NCI-H2107 treated with DMSO at 0.1 percent for 48 hours (cell line): ENCODE measurements at regions not wholly inside any gene's neighbourhood (a gene's known extent, or its start where the extent isn't known, plus 50 kb on each side); places are given as distances from the start of the nearest gene placed in this dataset.
"Not testable (repeated sequence)": the region's sequence is repeated elsewhere in the genome, so short reads cannot be mapped to it uniquely, and the experiment has no call there.

Experiments
- DNase-seq: peaks from one replicate; lab custom pipeline; 2025; ENCODE audit not compliant: unreplicated experiment; lab: John Stamatoyannopoulos, UW

DNA sequence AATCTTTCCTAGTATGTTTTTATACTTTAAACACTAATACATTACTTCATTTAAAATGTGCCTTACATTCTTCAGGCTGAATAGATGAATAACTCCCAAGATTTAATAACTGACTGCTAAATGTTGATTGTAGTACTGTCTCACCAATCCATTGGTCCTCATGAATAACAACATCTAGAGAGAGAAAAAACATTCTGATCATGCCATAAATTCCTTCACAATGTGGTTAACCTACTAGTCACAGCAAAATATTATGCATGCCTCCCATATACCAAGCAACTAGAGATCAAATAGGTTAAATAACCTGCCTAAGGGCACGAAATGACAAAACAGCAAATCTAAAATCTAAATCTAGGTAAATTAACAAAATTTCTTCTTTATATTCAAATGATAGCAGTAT is 66.2 kb downstream of the SYT15 start:
- not testable (repeated sequence) for DNase-seq

DNA sequence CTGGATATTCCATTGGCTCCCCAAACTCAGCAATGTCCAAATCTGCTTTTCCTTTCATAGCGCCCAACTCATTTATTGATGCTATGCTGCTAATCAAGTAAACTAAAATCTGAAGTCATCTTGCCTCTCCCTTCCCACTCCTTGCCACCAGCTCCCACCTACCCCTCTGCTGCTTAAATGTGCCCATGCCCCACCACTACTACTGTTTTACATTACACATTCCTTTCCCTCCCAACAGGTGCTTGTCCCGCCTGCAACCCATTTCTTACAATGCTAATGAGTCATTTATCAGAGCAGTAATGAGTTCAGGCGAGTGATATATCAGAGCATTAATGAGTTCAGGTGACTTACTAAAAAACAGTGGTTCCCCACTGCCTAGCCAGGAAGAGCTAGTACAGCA is 67.2 kb downstream of the SYT15 start:
- DNase-seq: not testable (repeated sequence)

DNA sequence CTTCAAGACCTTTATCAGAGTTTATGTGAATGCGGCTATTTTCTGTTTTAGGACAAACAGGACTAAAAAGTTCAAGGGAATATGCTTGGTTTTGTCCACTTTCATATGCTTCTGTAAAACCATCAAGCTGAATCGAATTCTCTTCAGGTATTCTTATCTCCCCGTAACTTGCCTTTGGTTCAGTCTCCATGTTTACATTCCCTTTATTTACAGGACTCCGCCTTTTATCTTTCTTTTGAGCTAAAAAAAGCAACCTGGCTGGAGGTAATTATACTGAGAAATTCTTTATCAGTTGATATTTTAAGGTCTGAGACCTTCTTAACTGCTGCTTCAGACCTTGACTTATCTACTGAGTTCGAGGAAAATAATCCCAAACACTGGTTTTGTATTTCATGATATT is 72.0 kb downstream of the SYT15 start:
- DNase-seq: not testable (repeated sequence)

DNA sequence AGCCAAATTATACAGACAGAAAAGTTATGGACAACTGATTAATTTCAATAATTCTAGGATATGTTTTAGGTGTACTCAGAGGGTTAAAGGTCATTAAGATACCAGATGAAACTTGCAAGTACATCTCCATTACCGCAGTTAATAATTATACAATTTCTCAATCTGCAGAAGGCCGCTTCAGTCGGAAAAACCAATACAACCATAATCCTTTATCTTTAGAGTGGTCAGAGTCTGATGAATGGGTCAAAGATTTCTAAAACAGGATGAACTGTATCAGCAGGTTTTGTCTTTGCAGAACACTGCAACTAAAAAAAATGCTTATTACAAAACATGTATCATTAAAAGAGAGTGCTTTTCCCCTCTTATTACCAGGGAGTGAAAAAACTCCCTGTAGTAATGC is 78.5 kb downstream of the SYT15 start:
- not testable (repeated sequence) for DNase-seq

DNA sequence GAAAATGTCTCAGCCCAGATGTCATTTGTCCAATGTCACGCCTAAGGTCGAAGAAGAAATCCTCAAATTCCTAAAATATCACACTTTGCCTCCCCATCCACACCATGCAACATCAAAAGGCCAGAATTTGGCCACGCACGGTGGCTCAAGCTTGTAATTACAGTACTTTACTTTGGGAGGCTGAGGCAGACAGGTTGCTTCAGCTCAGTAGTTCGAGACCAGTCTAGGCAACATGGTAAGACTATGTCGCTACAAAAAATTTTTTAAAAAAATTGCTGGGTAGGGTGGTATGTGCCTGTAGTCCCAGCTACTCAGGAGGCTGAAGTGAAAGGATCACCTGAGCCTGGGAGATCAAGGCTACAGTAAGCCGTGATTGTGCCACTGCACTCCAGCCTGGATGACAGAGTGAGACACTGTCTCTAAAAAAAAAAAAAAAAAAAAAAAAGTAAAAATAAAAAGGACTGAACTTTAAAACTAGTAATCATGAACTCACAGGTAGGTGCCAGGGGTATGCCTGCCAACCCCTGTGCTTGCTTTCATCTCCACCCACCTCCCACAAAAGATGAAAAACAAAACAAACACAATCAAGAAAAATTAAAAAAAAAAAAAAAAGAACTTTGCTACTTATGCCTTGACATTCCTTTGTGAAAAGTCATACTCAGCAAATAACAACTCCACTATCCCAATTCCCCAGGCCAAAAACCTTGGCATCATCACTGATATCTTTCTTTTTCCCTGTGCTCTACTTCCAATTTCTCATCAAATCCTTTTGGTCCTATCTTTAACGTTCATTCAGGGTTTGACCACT is 81.3 kb downstream of the SYT15 start:
- not testable (repeated sequence) for DNase-seq

DNA sequence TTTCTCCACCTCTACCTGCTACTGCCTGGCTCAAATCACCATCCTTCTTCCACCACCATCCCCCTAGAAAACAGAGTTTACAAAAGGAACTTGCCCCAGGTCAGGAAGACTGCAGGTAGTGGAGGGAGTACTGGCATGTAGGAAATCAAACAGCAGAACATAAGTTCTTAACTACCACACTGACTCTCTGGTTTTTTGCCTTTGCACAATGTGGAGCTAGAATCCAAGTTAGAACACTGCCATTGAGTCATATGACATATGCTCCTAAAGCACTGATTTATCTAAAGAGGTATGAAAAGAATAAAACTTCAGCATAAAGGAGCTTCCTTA is 81.9 kb downstream of the SYT15 start:
- not testable (repeated sequence) for DNase-seq

DNA sequence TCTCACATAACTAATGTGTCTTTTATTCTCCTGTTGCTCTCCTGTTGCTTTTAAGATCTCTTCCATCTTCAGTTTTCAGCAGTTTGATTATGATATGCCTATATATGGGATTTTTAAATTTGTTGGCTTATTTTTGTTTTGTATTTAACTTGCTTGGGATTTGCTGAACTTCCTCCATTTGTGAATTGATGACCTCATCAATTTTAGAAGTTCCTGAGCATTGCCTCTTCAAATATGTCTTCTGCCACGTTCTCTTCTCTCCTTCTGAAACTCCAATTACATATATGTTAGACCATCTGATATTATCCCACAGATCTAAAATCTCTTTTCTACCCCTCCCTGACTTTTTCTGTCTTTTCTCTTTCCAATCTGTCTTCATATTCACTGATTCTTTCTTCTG is 86.6 kb downstream of the SYT15 start:
- not testable (repeated sequence) for DNase-seq

DNA sequence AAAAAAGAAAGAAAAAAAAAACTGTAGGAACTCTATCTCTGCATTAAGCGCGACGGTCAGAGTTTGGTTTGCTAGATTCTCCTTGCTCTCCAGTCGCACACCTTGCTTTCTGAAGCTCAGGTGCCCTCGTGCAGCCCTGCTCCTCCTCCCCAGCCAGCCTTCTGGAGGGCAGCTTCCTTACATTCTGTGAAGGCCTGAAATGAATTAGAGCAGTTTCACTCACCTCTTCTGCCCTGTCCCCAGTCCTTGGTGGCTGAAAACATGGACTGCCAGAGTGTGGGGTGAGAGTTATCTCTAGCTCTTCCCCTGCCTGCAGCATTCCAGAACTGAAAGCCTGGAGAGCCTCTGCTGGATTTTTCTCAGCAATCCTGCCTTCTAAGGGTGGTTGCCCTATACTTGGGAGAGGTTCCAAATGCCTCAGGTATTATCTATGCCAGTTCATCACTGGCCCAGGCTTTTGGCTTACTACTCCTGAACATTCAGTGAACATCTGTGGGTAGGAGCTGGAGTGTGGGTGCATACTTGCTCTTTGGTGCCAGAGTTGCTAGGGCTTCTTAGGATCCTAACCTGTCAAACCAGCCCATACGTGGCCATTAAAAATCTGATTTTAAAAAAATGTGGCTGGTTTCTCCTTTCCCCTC is 89.5 kb downstream of the SYT15 start:
- not testable (repeated sequence) for DNase-seq

DNA sequence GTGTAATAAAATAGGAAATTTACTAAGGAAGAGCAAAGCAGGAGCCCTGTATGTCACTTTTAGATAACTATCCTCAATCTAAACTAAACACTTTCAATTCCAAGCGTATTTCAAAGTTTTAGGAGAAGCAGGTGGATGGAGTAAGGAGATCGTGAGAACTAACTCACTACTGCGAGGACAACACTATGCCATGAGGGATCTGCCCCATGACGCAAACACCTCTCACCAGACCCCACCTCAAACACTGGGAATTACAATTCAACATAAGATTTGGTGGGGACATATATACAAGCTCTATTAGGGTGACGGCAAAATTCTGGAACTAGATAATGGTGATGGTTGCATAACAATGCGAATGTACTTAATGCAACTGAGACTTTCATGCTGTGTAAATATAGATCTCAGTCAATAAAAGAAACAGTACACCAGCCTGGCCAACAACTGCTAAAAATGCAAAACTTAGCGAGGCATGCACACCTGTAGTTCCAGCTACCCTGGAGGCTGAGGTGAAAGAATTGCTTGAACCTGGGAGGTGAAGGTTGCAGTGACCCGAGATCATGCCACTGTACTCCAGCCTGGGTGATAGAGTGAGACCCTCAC is 99.0 kb downstream of the SYT15 start:
- not testable (repeated sequence) for DNase-seq

DNA sequence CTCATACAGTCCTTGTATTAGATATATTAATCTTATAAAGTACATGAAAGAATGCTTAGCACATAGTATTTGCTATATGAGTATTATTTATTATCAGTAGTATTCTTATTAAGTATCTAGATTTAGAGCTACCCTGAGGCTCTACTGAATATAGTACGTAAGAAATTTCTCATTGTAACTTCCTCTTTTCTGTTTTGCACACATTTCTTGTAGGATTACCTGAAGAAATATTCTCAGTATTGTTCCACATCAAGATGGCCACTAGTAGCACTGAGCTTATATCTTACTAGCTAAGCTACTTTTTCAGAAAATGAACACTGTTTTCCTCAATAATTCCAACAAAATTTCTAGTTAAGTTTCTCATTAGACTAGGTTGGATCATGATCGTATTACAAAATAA is 112.5 kb downstream of the SYT15 start:
- not testable (repeated sequence) for DNase-seq

DNA sequence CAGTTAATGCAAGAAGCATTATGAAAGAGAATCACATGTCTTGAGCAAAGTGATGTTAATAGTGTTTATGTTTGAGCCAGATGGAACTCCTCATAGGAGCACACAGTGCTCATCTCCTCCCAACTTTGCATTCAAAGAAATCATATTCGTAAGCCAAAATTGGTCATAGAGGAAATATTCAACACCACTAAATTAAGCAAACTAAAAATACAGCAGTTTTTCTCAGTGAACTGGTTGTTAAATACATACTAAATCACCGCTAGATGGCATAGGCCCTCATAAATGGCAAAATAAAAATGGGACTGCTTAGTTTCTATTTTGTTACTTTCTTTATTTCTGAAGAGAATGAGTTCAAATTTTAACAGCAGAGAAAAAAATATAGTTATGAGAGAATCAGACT is 114.3 kb downstream of the SYT15 start:
- DNase-seq: not testable (repeated sequence)

DNA sequence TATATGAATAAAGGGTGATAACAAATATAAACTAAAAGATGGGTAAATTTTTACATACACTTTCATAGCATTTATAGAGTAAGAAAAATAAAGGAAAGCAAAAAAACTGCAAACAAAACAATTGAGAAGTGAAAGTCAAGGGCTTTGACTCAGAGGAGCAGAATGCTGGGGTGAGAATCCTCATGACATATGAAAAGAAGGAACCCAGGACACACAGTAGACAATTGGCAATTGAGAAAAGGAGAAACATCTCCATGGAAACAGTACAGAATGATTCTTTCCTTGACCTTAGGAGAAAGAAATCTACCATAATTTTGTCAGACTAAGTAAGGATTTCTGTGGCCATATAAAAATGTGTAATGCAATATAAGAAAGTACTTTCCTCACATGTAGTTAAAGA is 138.3 kb downstream of the SYT15 start:
- not testable (repeated sequence) for DNase-seq

DNA sequence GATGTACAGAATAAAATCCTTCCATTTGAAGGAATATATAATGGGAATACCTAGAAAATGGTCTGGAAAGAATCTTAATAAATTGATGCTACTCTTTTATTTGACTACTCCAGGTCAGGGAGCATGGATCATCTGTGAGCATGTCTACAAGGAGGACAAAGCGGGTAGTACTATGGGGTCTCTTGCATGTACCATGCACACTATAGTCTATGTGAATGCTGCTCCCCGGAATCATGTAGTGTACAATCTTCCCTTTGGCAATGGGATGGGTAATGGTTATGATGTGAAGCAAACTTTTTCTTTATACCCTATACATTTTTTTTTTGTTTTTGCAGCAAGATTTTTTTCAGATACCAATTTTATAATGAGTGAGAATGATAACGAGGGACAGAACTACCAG is 139.1 kb downstream of the SYT15 start:
- not testable (repeated sequence) for DNase-seq

DNA sequence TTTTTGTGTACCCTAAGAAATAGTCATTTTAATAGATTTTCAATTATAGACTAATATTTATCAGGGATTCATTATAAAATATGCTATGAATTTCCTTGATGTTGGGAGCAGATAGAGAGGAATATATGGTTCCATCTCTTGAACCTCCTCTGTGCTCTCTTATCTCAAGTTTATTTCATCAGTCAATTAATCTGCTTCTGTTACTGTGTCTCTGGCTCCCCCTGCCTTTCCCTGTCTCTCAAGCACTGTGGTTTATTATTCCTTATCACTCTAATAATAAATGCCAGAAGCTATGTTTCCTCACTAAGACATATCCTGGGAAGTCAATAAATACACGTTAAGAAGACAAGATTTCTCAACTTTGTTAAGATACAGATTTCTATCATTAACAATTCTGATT is 141.5 kb downstream of the SYT15 start:
- not testable (repeated sequence) for DNase-seq

DNA sequence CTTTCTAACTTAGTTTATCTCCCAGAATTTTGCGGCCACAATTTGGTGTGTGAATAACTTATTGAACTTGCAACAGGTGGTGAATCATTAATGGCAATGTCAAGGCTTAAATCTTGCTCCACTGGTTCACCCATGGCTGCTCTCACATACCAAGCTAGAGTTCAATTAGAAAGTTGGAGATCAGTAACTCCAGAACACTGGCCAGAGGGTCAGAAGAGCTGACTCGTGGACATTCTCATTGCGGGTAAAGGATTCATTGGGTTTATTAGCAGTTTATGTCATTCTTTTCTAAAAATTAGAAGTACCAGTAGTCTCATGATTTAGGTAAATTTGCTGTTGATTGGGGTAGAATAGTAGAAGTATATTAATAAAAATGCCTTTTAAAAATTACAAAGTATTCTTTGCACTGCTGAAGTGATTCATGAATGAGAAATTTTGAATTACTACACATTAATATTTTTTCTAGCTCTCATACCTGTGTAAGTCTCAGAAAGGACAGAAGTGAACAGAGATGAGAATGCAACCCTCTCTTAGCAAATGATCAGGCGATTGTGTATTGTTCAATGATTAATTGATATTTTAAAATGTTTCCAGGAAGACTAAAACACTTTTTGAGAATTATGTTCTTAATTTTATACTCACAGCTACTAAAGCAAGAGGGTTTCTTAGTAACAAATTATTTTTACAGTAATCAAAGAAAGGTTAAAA is 142.0 kb downstream of the SYT15 start:
- DNase-seq: not testable (repeated sequence)

DNA sequence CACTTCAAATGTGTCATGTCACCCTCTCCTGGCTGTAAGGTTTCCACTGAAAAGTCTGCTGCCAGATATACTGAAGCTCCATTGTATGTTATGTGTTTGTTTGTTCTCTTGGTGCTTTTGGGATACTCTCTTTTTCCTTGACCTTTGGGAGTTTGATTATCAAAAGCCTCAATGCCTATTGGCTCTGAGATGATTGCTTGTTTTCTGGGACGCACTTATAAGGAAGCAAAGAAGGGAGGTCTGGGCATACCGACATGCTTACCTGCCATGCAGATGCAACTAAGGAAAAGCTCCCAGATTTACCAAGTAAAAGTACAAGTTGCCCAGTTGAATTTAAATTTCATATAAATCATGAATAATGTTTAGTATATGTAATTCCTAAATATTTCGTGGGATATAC is 145.3 kb downstream of the SYT15 start:
- not testable (repeated sequence) for DNase-seq

DNA sequence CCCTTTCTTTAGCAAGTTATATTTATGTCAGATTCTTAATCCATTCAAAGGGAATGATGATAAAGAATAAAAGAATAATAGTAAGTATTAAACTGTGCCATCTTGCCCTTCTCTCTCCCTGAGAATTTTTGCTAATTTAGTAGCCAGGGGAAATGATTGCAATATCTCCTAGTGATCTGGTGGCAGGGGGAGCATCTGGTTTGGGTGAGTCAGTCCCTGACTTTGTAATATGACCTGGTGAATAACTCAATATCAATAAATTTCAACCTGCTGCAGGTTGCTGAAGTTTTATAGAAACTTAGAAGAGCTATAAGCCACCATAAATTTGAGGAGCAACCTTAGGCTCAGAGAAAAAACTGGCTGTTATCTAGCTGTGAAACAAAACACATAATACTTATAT is 149.4 kb downstream of the SYT15 start:
- not testable (repeated sequence) for DNase-seq

DNA sequence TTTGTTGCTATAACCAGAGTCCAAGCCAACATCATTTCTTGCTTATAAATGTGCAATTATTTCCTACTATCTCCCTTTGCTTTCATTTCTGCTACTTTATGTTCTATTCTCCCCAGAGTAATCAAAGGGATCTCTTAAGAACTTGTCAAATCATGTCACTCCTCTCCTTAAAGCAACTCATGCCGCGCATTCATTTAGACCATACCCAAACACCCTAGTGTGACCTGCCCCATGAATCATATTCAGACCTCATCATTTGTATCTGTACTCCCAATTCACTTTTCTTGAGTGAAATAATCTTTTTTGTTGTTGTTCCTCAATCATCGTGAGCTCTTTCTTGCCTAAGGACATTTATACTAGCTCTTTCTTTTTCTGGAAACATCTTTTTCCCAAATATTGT is 151.8 kb downstream of the SYT15 start:
- not testable (repeated sequence) for DNase-seq

DNA sequence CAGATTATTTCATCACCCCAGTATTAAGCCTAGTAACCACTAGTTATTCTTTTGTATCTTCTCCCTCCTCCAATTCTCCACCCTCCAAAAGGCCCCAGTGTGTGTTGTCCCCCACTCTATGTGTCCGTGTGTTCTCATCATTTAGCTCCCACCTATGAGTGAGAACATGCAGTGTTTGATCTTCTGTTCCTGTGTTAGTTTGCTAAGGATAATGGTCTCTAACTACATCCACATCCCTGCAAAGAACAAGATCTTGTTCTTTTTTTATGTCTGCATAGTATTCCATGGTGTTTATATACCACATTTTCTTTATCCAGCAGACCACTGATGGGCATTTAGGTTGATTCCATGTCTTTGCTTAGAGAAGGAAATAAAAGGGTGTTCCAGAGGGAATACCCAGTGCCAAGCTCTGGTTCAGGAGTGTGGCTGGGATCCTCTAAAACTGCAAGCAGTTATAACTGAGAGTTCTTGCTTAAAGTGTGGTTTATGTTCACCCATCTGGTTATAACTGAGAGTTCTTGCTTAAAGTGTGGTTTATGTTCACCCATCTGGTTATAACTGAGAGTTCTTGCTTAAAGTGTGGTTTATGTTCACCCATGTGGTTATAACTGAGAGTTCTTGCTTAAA is 154.8 kb downstream of the SYT15 start:
- not testable (repeated sequence) for DNase-seq

DNA sequence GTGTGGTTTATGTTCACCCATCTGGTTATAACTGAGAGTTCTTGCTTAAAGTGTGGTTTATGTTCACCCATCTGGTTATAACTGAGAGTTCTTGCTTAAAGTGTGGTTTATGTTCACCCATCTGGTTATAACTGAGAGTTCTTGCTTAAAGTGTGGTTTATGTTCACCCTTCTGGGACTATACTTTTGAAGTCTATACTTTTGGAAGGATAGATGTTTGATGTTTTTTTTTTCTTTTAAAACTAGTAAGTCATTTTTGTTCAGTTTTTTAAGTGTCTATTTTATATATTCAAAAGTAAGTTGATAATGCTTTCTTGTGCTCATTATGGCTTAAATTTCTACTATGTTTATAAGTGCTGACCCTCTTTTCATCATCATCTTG is 155.3 kb downstream of the SYT15 start:
- DNase-seq: not testable (repeated sequence)

DNA sequence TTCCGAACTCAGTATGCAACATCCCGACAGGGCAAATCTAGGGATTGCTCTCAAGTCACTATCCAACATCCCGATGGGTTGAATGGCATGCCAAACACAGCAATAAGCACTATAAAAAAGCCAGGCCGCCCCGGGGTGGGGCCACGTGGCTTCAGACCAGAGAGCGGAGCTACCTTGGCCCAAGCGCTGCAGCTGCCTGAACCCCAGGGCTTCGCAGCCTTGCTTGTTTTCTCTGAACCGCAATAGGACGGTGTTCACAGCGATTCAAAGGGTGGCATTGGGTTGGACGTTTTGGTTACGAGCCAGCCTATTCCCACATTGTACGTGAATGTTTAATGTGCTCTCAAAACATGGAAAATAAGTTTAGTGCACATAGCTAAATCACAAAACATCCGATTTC is 161.0 kb downstream of the SYT15 start:
- not testable (repeated sequence) for DNase-seq
